Progenitor cell of endocrine pancreas (in vitro differentiated cells): ENCODE measurements at regions not wholly inside any gene's neighbourhood (a gene's known extent, or its start where the extent isn't known, plus 50 kb on each side); places are given as distances from the start of the nearest gene placed in this dataset.
A peak's percentile ranks its signal among the peaks of the same experiment; 100 is the strongest.

ENCODE experiments used
- DNase-seq: peaks from one replicate; pipeline ENCODE4 v3.0.0; 2021; ENCODE audit warnings: low spot score; ENCODE audit not compliant: unreplicated experiment
- H3K27ac Mint-ChIP-seq: 2 replicates; pipeline ENCODE4 v1.8.0; 2021; ENCODE audit warnings: mild to moderate bottlenecking, moderate library complexity, mixed read lengths
- H3K27me3 Mint-ChIP-seq: 2 replicates; pipeline ENCODE4 v1.8.0; 2021; ENCODE audit warnings: mixed read lengths
- H3K36me3 Mint-ChIP-seq: 2 replicates; pipeline ENCODE4 v1.8.0; 2022; ENCODE audit warnings: mixed read lengths; ENCODE audit not compliant: insufficient read depth
- H3K4me1 Mint-ChIP-seq: 2 replicates; pipeline ENCODE4 v1.8.0; 2021; ENCODE audit warnings: low read depth, mixed read lengths
- H3K4me3 Mint-ChIP-seq: 2 replicates; pipeline ENCODE4 v1.8.0; 2021; ENCODE audit warnings: low read depth, mild to moderate bottlenecking, moderate library complexity, mixed read lengths
- H3K9me3 Mint-ChIP-seq: 2 replicates; pipeline ENCODE4 v1.8.0; 2021; ENCODE audit warnings: low read depth, mixed read lengths
- CTCF ChIP-seq: fragments of 200-600 bp; sonication (generic); IDR thresholded peaks from one replicate; pipeline ENCODE4 v1.5.0; 2021; ENCODE audit warnings: antibody characterized with exemption, mild to moderate bottlenecking; ENCODE audit not compliant: unreplicated experiment

DNA sequence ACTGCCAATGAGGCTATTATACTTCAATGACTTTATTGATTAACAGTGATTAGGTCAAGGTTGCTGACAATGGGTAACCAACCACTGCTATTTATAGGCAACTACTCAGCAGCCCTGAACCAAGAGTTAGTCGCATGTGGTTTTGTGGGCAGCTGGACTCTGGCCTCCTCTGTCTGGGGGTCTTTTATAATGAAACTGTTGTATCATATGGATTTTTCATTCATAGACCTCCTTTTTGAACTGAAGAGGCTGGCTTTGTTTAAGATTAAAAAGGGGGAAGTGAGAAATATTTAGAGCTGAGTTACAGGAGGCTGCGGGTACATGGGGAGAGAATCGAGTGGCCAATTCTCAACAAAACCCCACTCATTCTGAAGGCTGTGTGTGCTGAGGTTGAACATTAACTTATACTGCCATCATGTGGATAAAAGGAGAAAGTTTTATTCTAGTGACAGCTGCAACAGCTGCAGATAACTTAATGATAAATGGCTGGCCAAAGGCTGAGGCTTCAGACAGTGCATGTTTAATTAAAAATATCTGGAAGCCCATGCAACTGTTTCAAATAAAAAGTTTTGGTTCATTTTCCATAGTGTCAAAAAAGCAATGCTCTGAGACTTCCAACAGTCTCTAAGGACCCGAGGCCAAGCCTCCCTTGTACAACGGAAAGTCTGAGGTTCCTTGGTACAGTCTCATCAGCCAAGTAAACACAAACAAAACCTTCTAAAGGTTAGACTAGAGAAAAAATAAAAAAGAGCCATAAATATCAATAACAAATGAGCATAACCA, 682.6 kb downstream of the KCNA4 start:
- H3K27ac Mint-ChIP-seq = peak overlapping the region; percentile 47
- H3K36me3 Mint-ChIP-seq = no peaks in the 10 kb centered on the region
- H3K9me3 Mint-ChIP-seq = no peaks in the 10 kb centered on the region
- H3K4me3 Mint-ChIP-seq = no peak overlapping the region
- DNase-seq = no peak
- H3K4me1 Mint-ChIP-seq = peaks cover 30% of the 10 kb centered on the region
- H3K27me3 Mint-ChIP-seq = peaks cover 9% of the 10 kb centered on the region
- peak; percentile 75 for TF ChIP-seq CTCF

- H3K4me1 Mint-ChIP-seq = peaks cover 33% of the 10 kb centered on the region
- H3K9me3 Mint-ChIP-seq = peaks cover 3% of the 10 kb centered on the region
- no peak overlapping the region for H3K4me3 Mint-ChIP-seq
- no peak for TF ChIP-seq CTCF
- H3K27me3 Mint-ChIP-seq = peaks cover 11% of the 10 kb centered on the region
- H3K36me3 Mint-ChIP-seq = no peaks in the 10 kb centered on the region
- DNase-seq = no peak
- H3K27ac Mint-ChIP-seq = no peak overlapping the region
These were observed 685.3 kb downstream of the KCNA4 start for GRCh38 chr11:29331451-29332010.

DNA sequence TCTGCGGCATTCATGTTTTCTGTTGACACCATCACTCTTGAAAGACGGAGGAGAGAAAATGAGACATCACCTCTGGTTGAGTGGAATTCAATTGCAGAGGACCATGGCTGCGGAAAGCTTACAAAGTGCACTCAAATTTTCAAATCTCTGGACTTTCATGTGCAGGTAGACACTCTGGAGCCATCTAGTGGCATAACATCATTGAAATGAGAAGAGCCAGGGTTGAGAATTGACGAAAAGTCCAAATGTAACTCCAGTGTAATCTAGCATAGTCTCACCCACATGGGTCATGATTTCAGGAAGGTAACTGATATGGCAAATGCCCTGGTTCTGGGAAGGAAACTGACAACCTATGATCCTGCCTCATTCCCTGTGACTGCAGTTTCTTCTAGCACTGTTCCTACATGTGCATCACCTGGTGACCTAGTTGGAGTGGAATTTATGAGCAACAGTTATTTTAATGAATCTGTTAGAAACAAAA, 687.8 kb downstream of the KCNA4 start:
- H3K4me3 Mint-ChIP-seq = no peak overlapping the region
- H3K4me1 Mint-ChIP-seq = peaks cover 26% of the 10 kb centered on the region
- TF ChIP-seq CTCF = peak; percentile 77
- peaks cover 4% of the 10 kb centered on the region for H3K27me3 Mint-ChIP-seq
- H3K9me3 Mint-ChIP-seq = peaks cover 3% of the 10 kb centered on the region
- H3K36me3 Mint-ChIP-seq = no peaks in the 10 kb centered on the region
- H3K27ac Mint-ChIP-seq = no peak overlapping the region
- no peak for DNase-seq

DNA sequence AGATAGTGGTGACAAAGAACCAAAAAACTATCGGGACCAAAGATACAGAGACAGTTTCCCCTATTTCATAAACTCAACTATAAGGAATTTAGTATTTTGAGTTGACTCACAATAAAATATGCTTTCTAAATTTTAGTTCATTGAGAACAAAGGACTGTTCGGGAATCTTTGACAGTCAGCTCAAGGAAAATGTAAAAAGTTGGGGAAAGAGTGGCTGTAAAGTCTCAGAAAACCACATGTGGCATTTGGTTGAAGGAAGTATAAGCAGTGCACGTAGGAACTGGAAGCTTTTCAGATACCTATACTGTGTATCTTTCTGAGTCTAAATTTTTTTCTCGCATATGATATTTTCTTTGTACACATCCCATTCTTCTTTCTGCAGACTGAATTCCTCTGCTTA, 688.9 kb downstream of the KCNA4 start:
- no peak for DNase-seq
- no peak overlapping the region for H3K27ac Mint-ChIP-seq
- H3K27me3 Mint-ChIP-seq = peaks cover 4% of the 10 kb centered on the region
- peaks cover 23% of the 10 kb centered on the region for H3K4me1 Mint-ChIP-seq
- H3K4me3 Mint-ChIP-seq = no peak overlapping the region
- TF ChIP-seq CTCF = no peak
- peaks cover 3% of the 10 kb centered on the region for H3K9me3 Mint-ChIP-seq
- no peaks in the 10 kb centered on the region for H3K36me3 Mint-ChIP-seq

- Mint-ChIP-seq H3K36me3 (no peaks in the 10 kb centered on the region), H3K4me3 (no peak overlapping the region), H3K9me3 (peaks cover 8% of the 10 kb centered on the region), H3K27ac (no peak overlapping the region), H3K4me1 (peaks cover 19% of the 10 kb centered on the region), H3K27me3 (peaks cover 4% of the 10 kb centered on the region)
- DNase-seq = no peak
- TF ChIP-seq CTCF = no peak
These were observed 690.1 kb downstream of the KCNA4 start for GRCh38 chr11:29326757-29327156.
